Endothelial cell of umbilical vein (primary cell): ENCODE measurements at regions not wholly inside any gene's neighbourhood (a gene's known extent, or its start where the extent isn't known, plus 50 kb on each side); places are given as distances from the start of the nearest gene placed in this dataset.

Source experiments
- BruUV-seq: library from RNA; stranded (reverse); fragments of 400-500 nt; replicated peaks from 2 replicates; lab custom pipeline; 2021; lab: Mats Ljungman, UMichigan
- CTCF ChIA-PET: fragments of 300-600, 350-600 bp; sonication (Branson Sonifier 250); formaldehyde crosslinking; loops from one replicate; lab custom pipeline; 2021; ENCODE audit warnings: antibody characterized with exemption, inconsistent platforms; lab: Charles Lee
- POLR2A ChIA-PET: fragments of 300-600, 350-600 bp; sonication (Branson Sonifier 250); formaldehyde crosslinking; loops from one replicate; lab custom pipeline; 2021; ENCODE audit warnings: antibody characterized with exemption, inconsistent platforms; lab: Charles Lee
- DNase-seq: peaks from one replicate; pipeline ENCODE4 v3.0.0-alpha.2; 2011; ENCODE audit warnings: low read depth, low spot score
- FAIRE-seq: peaks from 2 replicates; lab custom pipeline; 2011; peaks lifted over from hg19 to GRCh38; lab: Jason Lieb, UNC
- H2AFZ ChIP-seq: 2 replicates; pipeline ENCODE4 v1.6.0; 2012; ENCODE audit warnings: low read depth, low read length, control low read depth, inconsistent platforms
- H3K27ac ChIP-seq: 2 replicates; pipeline ENCODE4 v1.5.1; 2011; ENCODE audit warnings: low read depth, mild to moderate bottlenecking, control low read depth, low read length, moderate library complexity; ENCODE audit not compliant: insufficient read depth
- H3K27me3 ChIP-seq, 2 experiments: 2 replicates each; pipeline versions ENCODE4 v1.6.0 to v1.6.1; 2011; ENCODE audit warnings: low read length in 2 of 2, mixed read lengths in 1 of 2; ENCODE audit not compliant: control insufficient read depth in 2 of 2, insufficient read depth in 2 of 2
- H3K36me3 ChIP-seq, 2 experiments: 2 replicates in 1 of 2; 3 replicates in 1 of 2; pipeline ENCODE4 v1.5.1; 2011; ENCODE audit warnings: low read length in 2 of 2, mild to moderate bottlenecking in 1 of 2, moderate library complexity in 1 of 2; ENCODE audit not compliant: control insufficient read depth in 2 of 2, insufficient read depth in 2 of 2; ENCODE audit errors: extremely low read depth in 1 of 2
- H3K4me1 ChIP-seq: 3 replicates; pipeline ENCODE4 v1.5.1; 2011; ENCODE audit warnings: mild to moderate bottlenecking, low read length; ENCODE audit not compliant: control insufficient read depth, insufficient read depth; ENCODE audit errors: extremely low read depth
- H3K4me2 ChIP-seq: 2 replicates; pipeline ENCODE4 v1.6.1; 2011; ENCODE audit warnings: low read length, control low read depth, mixed read lengths; ENCODE audit not compliant: insufficient read depth
- H3K4me3 ChIP-seq, 3 experiments: fragments of 200-600 bp in 1 of 3; sonication (generic), shearing (Covaris generic) in 1 of 3; replicated peaks in 1 of 3; 2 replicates each; pipeline ENCODE4 v1.5.1; 2011 to 2016; ENCODE audit warnings: control low read depth in 3 of 3, low read length in 3 of 3, mild to moderate bottlenecking in 2 of 3, inconsistent platforms in 1 of 3, low read depth in 1 of 3, moderate library complexity in 1 of 3; ENCODE audit not compliant: insufficient read depth in 1 of 3
- H3K79me2 ChIP-seq: 2 replicates; pipeline ENCODE4 v1.6.0; 2012; ENCODE audit warnings: low read length, inconsistent platforms; ENCODE audit not compliant: control insufficient read depth, insufficient read depth
- H3K9ac ChIP-seq: replicated peaks from 2 replicates; pipeline ENCODE3; 2011; ENCODE audit warnings: low read length, control low read depth; ENCODE audit not compliant: insufficient read depth; ENCODE audit errors: extremely low read depth
- H3K9me1 ChIP-seq: replicated peaks from 3 replicates; pipeline ENCODE4 v1.6.0; 2011; ENCODE audit warnings: mild to moderate bottlenecking, low read length; ENCODE audit not compliant: control insufficient read depth, insufficient read depth; ENCODE audit errors: extremely low read depth
- H3K9me3 ChIP-seq: replicated peaks from 2 replicates; pipeline ENCODE4 v1.5.1; 2012; ENCODE audit warnings: low read length, inconsistent platforms; ENCODE audit not compliant: control insufficient read depth, insufficient read depth
- H4K20me1 ChIP-seq: replicated peaks from 2 replicates; pipeline ENCODE3; 2011; ENCODE audit warnings: mild to moderate bottlenecking, low read length; ENCODE audit not compliant: control insufficient read depth, insufficient read depth; ENCODE audit errors: extremely low read depth
- CTCF ChIP-seq, 2 donors: IDR thresholded peaks; 1 replicate in 1 of 2; 2 replicates in 1 of 2; pipeline ENCODE4 v1.5.1; 2011; ENCODE audit warnings: low read length in 2 of 2, mild to moderate bottlenecking in 2 of 2, moderate library complexity in 2 of 2, control low read depth in 1 of 2, inconsistent platforms in 1 of 2, low read depth in 1 of 2; ENCODE audit not compliant: insufficient read depth in 1 of 2; ENCODE audit errors: extremely low read depth in 1 of 2
- EZH2 ChIP-seq: IDR thresholded peaks from 2 replicates; pipeline ENCODE4 v1.6.1; 2012; ENCODE audit warnings: borderline replicate concordance, low read depth, mild to moderate bottlenecking, moderate library complexity, low read length, inconsistent platforms; ENCODE audit not compliant: severe bottlenecking
- FOS ChIP-seq: IDR thresholded peaks from 2 replicates; pipeline ENCODE4 v1.6.1; 2011; ENCODE audit warnings: mild to moderate bottlenecking, low read length, moderate library complexity, borderline replicate concordance; ENCODE audit not compliant: insufficient read depth
- GATA2 ChIP-seq: IDR thresholded peaks from 2 replicates; pipeline ENCODE4 v1.7.0; 2011; ENCODE audit warnings: low read depth, mild to moderate bottlenecking, moderate library complexity, mixed read lengths, low read length; ENCODE audit not compliant: insufficient read length, insufficient read depth
- JUN ChIP-seq: IDR thresholded peaks from 2 replicates; pipeline ENCODE4 v1.6.1; 2011; ENCODE audit warnings: borderline replicate concordance, low read depth; ENCODE audit not compliant: insufficient read length, insufficient read depth
- MAX ChIP-seq: IDR thresholded peaks from 2 replicates; pipeline ENCODE4 v1.6.1; 2011; ENCODE audit not compliant: insufficient read depth, insufficient read length
- MYC ChIP-seq: IDR thresholded peaks from one replicate; pipeline ENCODE4 v1.6.1; 2011; ENCODE audit warnings: mild to moderate bottlenecking, low read depth, low read length
- POLR2A ChIP-seq: IDR thresholded peaks from 2 replicates; pipeline ENCODE4 v1.6.1; 2012; ENCODE audit warnings: low read depth, mild to moderate bottlenecking, control low read depth, low read length
- POLR2AphosphoS5 ChIP-seq: IDR thresholded peaks from 2 replicates; pipeline ENCODE4 v1.6.1; 2012; ENCODE audit warnings: low read depth, mild to moderate bottlenecking, control low read depth, low read length, moderate library complexity; ENCODE audit not compliant: insufficient read depth
- dilution Hi-C: fragments of 300-500 bp; cut with MboI; formaldehyde crosslinking; loops from one replicate; pipeline ENCODE4 v1.15.0; 2019; ENCODE audit warnings: low sequenced_read_pairs; ENCODE audit not compliant: extremely low pct_ligation_motif_present
- intact Hi-C: fragments of 100-400 bp; cut with micrococcal nuclease; formaldehyde crosslinking; loops from one replicate; pipeline ENCODE4 v1.10.0; 2022

DNA sequence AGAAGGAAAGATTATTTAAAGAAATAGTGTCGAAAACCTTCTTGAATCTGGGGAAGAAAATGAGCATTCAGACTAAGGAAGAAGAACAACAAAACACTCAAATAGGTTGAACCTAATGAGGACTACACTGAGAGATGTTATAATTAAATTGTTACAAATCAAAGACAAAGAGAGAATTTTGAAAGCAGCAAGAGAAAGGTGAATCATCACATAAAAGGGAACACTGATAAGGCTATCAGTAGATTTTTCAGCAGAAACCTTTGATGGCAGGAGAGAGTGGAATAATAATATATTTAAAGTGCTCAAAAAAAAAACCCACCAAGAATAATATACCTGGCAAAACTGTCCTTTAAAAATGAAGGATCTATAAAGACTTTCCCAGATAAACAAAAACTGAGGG lies 114.9 kb downstream of the AREG start:
- POLR2A ChIA-PET, result no interaction called here
- no peak overlapping the region for H3K27ac ChIP-seq
- no peaks in the 10 kb centered on the region for H3K79me2 ChIP-seq
- no peak for DNase-seq
- no peaks in the 10 kb centered on the region for H3K9me1 ChIP-seq
- H3K4me2 ChIP-seq, result no peak overlapping the region
- BruUV-seq, result no TSS peak
- no peak for TF ChIP-seq POLR2AphosphoS5
- no peaks in the 10 kb centered on the region for H3K9me3 ChIP-seq
- intact Hi-C loops (no loop called here), dilution Hi-C loops (no loop called here)
- no peaks in the 10 kb centered on the region for H4K20me1 ChIP-seq
- no peak for FAIRE-seq
- H3K9ac ChIP-seq, result no peak overlapping the region
- H3K4me3 ChIP-seq, result no peak overlapping the region
- H3K4me1 ChIP-seq, result no peaks in the 10 kb centered on the region
- H3K36me3 ChIP-seq, result no peaks in the 10 kb centered on the region
- CTCF ChIA-PET, result no interaction called here
- no peaks in the 10 kb centered on the region for H3K27me3 ChIP-seq
- no peak overlapping the region for H2AFZ ChIP-seq

DNA sequence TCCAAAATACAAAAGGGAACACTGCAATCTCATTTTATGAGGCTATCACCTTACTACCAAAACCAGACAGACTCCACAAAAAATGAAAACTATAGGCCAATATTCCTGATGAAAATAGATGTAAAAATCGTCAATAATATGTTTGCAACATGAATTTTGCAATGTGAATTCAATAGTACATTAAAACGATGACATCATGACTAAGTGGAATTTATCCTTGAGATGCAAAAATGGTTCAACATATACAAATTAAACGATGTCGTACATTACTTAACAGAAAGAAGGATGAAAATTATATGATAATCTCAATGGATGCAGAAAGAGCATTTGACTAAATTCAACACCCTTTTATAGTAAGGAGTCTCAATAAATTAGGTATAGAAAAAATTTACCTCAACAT lies 123.0 kb downstream of the AREG start:
- H3K36me3 ChIP-seq, result no peaks in the 10 kb centered on the region
- H3K4me3 ChIP-seq, result no peak overlapping the region
- no peaks in the 10 kb centered on the region for H3K27me3 ChIP-seq
- FAIRE-seq (no peak), DNase-seq (no peak)
- BruUV-seq, result no TSS peak
- H3K79me2 ChIP-seq, result no peaks in the 10 kb centered on the region
- ChIA-PET CTCF (interaction anchor here (1.3 kb wide), 1 partner anchor 47 kb away, joined by 3 read pairs; no protein-coding TSS in a partner anchor), POLR2A (no interaction called here)
- H3K9me3 ChIP-seq, result no peaks in the 10 kb centered on the region
- H4K20me1 ChIP-seq, result no peaks in the 10 kb centered on the region
- H3K4me1 ChIP-seq, result no peaks in the 10 kb centered on the region
- no peaks in the 10 kb centered on the region for H3K9me1 ChIP-seq
- H3K4me2 ChIP-seq, result no peak overlapping the region
- no peak overlapping the region for H3K27ac ChIP-seq
- intact Hi-C loops, result no loop called here
- dilution Hi-C loops, result no loop called here
- TF ChIP-seq CTCF (IDR thresholded peaks at IDR 0.05; ENCODE audit: extremely low read depth in 1 of 2, insufficient read depth in 1 of 2, low read depth in 1 of 2, low read length in 2 of 2) (no peak), POLR2A (no peak), MAX (no peak), POLR2AphosphoS5 (no peak), MYC (no peak), GATA2 (no peak), FOS (no peak), JUN (no peak), EZH2 (no peak)
- H2AFZ ChIP-seq, result no peak overlapping the region
- H3K9ac ChIP-seq, result no peak overlapping the region
